GM19397 (cell line): ENCODE measurements at regions not wholly inside any gene's neighbourhood (a gene's known extent, or its start where the extent isn't known, plus 50 kb on each side); places are given as distances from the start of the nearest gene placed in this dataset.
"Not testable (repeated sequence)": the region's sequence is repeated elsewhere in the genome, so short reads cannot be mapped to it uniquely, and the experiment has no call there.

Source experiments
- ATAC-seq: cut with Tn5 transposase; IDR thresholded peaks from one replicate; pipeline ENCODE4 v1.9.1; 2021; ENCODE audit warnings: mild to moderate bottlenecking, moderate library complexity; ENCODE audit not compliant: unreplicated experiment

- no peak for ATAC-seq
These were observed 136.9 kb upstream of the FBXO11 start for GRCh38 chr2:48043131-48043700.

- no peak for ATAC-seq
These were observed 137.4 kb upstream of the FBXO11 start for GRCh38 chr2:48043746-48044145.

GRCh38 chr2:48045613-48046012 is 139.3 kb upstream of the FBXO11 start:
- ATAC-seq = no peak

GRCh38 chr2:48048476-48049171 is 142.3 kb upstream of the FBXO11 start:
- no peak for ATAC-seq

GRCh38 chr2:48049371-48049770 is 143.1 kb upstream of the FBXO11 start:
- no peak for ATAC-seq

- no peak for ATAC-seq
These were observed 144.4 kb upstream of the FBXO11 start for GRCh38 chr2:48050711-48051110.

GRCh38 chr2:48059975-48060374 is 153.7 kb upstream of the FBXO11 start:
- no peak for ATAC-seq

GRCh38 chr2:48061656-48062055 is 155.4 kb upstream of the FBXO11 start:
- not testable (repeated sequence) for ATAC-seq

- ATAC-seq = no peak
These were observed 158.8 kb upstream of the FBXO11 start for GRCh38 chr2:48065096-48065495.

- ATAC-seq = no peak
These were observed 159.7 kb upstream of the FBXO11 start for GRCh38 chr2:48066000-48066399.

GRCh38 chr2:48069769-48070168 is 163.5 kb upstream of the FBXO11 start:
- no peak for ATAC-seq

- no peak for ATAC-seq
These were observed 164.1 kb upstream of the FBXO11 start for GRCh38 chr2:48070415-48070814.

GRCh38 chr2:48072583-48072982 is 166.3 kb upstream of the FBXO11 start:
- no peak for ATAC-seq

- no peak for ATAC-seq
These were observed 169.3 kb upstream of the FBXO11 start for GRCh38 chr2:48075631-48076030.

GRCh38 chr2:48080534-48081316 is 174.4 kb upstream of the FBXO11 start:
- no peak for ATAC-seq

- ATAC-seq = no peak
These were observed 175.0 kb upstream of the FBXO11 start for GRCh38 chr2:48081317-48081628.

- no peak for ATAC-seq
These were observed 179.6 kb upstream of the FBXO11 start for GRCh38 chr2:48085888-48086287.

GRCh38 chr2:48088994-48089393 is 182.7 kb upstream of the FBXO11 start:
- ATAC-seq = no peak

- ATAC-seq = no peak
These were observed 183.3 kb upstream of the FBXO11 start for GRCh38 chr2:48089644-48090043.

- no peak for ATAC-seq
These were observed 186.8 kb upstream of the FBXO11 start for GRCh38 chr2:48092846-48093803.

GRCh38 chr2:48096765-48097164 is 190.5 kb upstream of the FBXO11 start:
- not testable (repeated sequence) for ATAC-seq
